Sciatic nerve (tissue), 2 donors: ENCODE measurements at regions not wholly inside any gene's neighbourhood (a gene's known extent, or its start where the extent isn't known, plus 50 kb on each side); places are given as distances from the start of the nearest gene placed in this dataset.
A peak's percentile ranks its signal among the peaks of the same experiment; 100 is the strongest.

Source experiments
- ATAC-seq: fragments of 200-7000 bp; cut with Tn5 transposase; one replicate; pipeline ENCODE4 v1.9.1; 2020; ENCODE audit warnings: mild to moderate bottlenecking, moderate library complexity
- DNase-seq: peaks from one replicate; pipeline ENCODE4 v3.0.0-alpha.2; 2020; ENCODE audit warnings: low spot score
- intact Hi-C: fragments of 100-400 bp; cut with DNase I; formaldehyde crosslinking; loops from one replicate; pipeline ENCODE4 v1.14.2; 2022
- donor health status: DM: no; HTN: no; CAD: no.
- donor health status: DM: no; HTN: no; CAD: no.

DNA sequence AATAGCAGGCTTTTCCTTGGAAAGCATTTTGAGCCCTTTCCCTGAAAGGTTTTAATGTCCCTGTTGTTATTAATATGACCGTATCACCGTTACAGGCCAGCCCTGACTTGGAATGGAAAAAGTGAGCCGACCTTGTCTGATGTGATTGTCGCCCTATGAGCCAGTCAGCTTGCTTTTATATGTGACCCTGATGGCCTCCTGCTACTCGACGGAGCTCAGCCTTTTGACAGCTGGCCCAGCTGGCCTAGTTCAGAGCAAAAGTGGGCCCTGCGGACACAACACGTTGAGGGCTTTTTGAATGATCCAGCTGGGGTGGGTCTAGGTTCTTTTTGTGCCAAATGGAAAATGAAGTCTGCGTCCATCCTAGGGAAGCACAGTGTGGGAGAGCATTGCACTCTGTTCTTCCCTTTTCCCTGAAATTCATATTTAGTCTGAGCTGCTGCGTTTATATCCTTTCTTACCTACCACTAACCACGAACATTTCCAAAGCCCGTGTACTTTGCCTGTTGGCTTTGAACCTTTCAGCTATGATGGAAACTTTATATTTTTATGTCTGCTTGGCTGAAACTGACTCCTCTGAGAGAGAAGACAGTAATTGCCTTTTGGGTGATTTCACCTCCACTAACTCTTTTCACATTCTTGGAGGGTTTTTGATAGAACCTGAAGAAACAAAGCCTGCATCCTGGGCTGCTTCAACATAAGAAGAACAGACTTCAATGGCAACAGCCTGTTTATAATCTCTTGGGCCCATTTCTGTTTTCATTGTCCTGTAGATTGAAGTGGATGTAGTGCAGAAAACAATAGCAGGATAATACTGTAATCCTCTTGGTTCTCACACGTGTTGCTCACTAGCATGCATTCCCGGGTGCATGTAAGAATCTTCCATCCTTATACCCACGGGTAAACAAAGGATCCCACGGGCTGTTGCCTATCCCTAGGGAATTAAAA is 121.8 kb upstream of the HDGFL1 start:
- DNase-seq = no peak
- intact Hi-C loops = no loop called here
- peak; percentile 71 for ATAC-seq

DNA sequence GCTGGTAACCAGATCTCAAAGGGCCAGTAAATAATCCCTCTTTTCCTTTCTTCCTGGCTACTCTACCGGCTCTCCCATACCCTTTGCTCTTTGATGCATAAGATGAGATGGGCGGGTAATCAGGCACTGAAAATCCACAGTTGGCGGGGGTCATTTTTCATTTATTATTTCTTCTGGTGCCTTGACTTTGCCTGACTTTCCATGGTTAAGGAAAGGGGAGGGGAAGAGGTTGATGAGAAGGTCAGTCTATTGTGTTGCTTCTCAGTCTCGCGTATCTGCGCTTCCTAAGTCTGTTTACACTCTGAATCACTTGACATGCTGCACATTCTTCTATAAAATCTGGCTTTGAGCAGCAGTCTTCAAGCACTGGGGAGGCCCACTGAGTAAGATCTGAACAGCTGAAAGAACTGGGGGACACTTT is 121.1 kb upstream of the HDGFL1 start:
- intact Hi-C loops = no loop called here
- ATAC-seq = no peak

GRCh38 chr6:22451962-22452361 is 117.4 kb upstream of the HDGFL1 start:
- ATAC-seq (no peak), DNase-seq (no peak)
- intact Hi-C loops = no loop called here

More for the DNA sequence above, 121.1 kb upstream of the HDGFL1 start:
- DNase-seq = no peak

GRCh38 chr6:22455378-22455777 is 114.0 kb upstream of the HDGFL1 start:
- intact Hi-C loops = no loop called here
- ATAC-seq = no peak
- no peak for DNase-seq

- no peak for DNase-seq
- no peak for ATAC-seq
- intact Hi-C loops = no loop called here
Observed at GRCh38 chr6:22457996-22458395, 111.4 kb upstream of the HDGFL1 start.

GRCh38 chr6:22466665-22467245 is 102.6 kb upstream of the HDGFL1 start:
- ATAC-seq (no peak), DNase-seq (no peak)
- intact Hi-C loops = no loop called here

DNA sequence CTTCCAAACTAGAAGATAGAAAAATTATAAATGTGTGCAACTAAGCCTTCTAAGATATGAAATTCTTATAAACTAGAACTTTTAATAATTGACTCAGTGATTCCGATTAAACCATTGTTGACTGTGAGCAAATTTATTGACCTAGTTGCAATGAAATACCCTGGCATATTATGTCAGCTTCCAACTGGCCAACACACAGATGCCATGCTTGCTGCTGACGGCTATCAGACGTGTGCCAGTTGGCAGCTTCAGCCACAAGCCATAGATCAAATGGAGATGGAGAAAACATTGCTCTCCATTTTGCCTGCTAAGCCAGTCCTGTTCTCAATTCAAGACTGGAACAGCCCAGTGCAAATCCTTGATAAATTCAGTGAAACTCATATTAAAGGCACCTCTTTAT is 101.7 kb upstream of the HDGFL1 start:
- no peak for DNase-seq

GRCh38 chr6:22468256-22468965 is 101.0 kb upstream of the HDGFL1 start:
- DNase-seq = no peak
- ATAC-seq = no peak
- intact Hi-C loops = no loop called here

More for the DNA sequence above, 101.7 kb upstream of the HDGFL1 start:
- ATAC-seq = no peak
- intact Hi-C loops = no loop called here

- peak; percentile 46 for ATAC-seq
- intact Hi-C loops = no loop called here
- no peak for DNase-seq
Observed at GRCh38 chr6:22470454-22471131, 98.8 kb upstream of the HDGFL1 start.

GRCh38 chr6:22471132-22471690 is 98.2 kb upstream of the HDGFL1 start:
- ATAC-seq (peak; percentile 79), DNase-seq (no peak)
- intact Hi-C loops = no loop called here

DNA sequence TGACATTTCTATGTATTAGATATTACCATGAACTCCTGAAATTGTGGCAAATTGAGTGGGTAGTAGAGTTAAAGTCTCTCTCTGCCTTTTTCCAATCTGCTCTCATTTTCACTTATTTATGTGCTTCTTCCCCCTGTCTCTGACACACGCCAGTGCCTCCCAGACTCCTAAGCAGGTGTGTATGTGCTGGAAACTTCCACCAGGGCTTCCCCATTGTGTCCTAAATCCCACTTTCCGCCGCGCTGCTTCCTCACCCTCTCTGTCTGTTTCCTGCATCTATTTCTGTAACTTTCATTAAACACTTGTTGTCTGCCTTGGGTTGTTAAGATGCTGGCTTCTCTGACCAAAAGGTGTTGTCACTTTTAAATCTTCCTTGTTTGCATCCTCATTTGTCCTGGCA is 97.6 kb upstream of the HDGFL1 start:
- DNase-seq (no peak), ATAC-seq (no peak)
- intact Hi-C loops = no loop called here

- ATAC-seq = no peak
- DNase-seq = no peak
- intact Hi-C loops = no loop called here
Observed at GRCh38 chr6:22473991-22474682, 95.2 kb upstream of the HDGFL1 start.

DNA sequence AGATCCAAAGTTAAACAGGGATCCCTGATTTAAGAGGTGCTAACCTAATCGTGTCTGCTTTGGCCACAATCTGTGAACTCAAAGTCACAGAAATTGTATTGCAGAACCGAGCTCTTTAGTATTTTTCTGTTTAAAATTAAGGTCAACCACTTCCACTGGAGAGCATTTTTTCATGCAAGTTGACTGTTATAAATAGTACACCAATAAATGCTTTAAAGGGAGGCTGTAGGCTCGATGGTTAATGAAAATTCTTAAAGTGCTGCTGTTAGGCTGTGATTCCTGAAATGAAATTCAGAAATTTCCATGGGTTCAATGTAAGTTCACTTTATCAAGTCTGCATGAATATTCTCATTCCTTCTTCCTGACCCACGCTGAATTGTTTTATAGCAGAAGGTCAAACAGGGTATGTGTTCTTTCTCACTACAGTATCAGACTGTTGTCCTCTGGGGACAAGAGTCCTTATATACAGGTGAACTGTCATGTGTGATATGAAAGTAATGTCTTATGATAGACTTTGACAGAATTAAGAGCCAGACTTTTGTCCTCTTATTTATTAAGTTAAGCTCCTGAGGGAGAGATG is 92.5 kb upstream of the HDGFL1 start:
- ATAC-seq = no peak
- intact Hi-C loops = no loop called here
- DNase-seq = no peak

- DNase-seq (no peak), ATAC-seq (no peak)
- intact Hi-C loops = no loop called here
Observed at GRCh38 chr6:22497276-22497675, 72.1 kb upstream of the HDGFL1 start.

GRCh38 chr6:22499815-22500214 is 69.6 kb upstream of the HDGFL1 start:
- DNase-seq = no peak
- intact Hi-C loops = no loop called here
- ATAC-seq = no peak

DNA sequence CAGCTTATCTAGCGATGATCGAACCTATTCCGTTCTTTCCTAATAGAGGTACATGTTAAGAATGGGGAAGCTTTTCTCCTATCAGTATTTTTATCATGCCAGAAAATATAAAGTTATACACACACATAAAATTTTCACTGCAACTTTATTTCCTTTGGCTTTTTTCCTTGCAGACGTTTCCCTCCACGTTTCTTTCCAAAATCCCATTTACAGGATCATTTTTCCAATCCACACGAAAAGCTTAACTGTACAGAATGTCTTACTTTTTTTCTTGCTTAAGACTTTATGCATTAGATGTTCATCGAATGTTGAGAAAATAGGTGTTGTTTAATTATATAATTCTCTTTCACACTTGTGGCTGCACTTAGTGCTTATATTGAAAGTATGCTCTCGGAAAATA is 62.9 kb upstream of the HDGFL1 start:
- intact Hi-C loops = no loop called here
- no peak for ATAC-seq

GRCh38 chr6:22512686-22513427 is 56.5 kb upstream of the HDGFL1 start:
- DNase-seq (no peak), ATAC-seq (no peak)
- intact Hi-C loops = no loop called here

More for the DNA sequence above, 62.9 kb upstream of the HDGFL1 start:
- DNase-seq = no peak
